Aorta (tissue), 5 donors: ENCODE measurements at regions not wholly inside any gene's neighbourhood (a gene's known extent, or its start where the extent isn't known, plus 50 kb on each side); places are given as distances from the start of the nearest gene placed in this dataset.

ENCODE experiments used
- ATAC-seq: fragments of 200-7000 bp; cut with Tn5 transposase; one replicate; pipeline ENCODE4 v1.9.1; 2022; ENCODE audit warnings: moderate library complexity; ENCODE audit not compliant: low FRiP score
- DNase-seq, 2 donors: peaks; one replicate each; pipeline ENCODE4 v3.0.0-alpha.2; 2020
- H3K27ac ChIP-seq, 2 donors: one replicate each; pipeline ENCODE4 v1.5.1; 2013; ENCODE audit warnings: low read length in 2 of 2, mild to moderate bottlenecking in 2 of 2, moderate library complexity in 2 of 2, control low read depth in 1 of 2, inconsistent platforms in 1 of 2, low read depth in 1 of 2
- H3K27me3 ChIP-seq, 2 donors: one replicate each; pipeline ENCODE4 v1.6.1; 2013; ENCODE audit warnings: control low read depth in 1 of 2, low read length in 1 of 2, mild to moderate bottlenecking in 1 of 2, moderate library complexity in 1 of 2; ENCODE audit not compliant: insufficient read depth in 2 of 2, control insufficient read depth in 1 of 2
- H3K36me3 ChIP-seq, 2 donors: one replicate each; pipeline ENCODE4 v1.6.1; 2013; ENCODE audit warnings: control low read depth in 1 of 2, low read length in 1 of 2, mild to moderate bottlenecking in 1 of 2; ENCODE audit not compliant: insufficient read depth in 2 of 2, control insufficient read depth in 1 of 2
- H3K4me1 ChIP-seq, 2 donors: one replicate each; pipeline ENCODE4 v1.6.1; 2013; ENCODE audit warnings: low read length in 2 of 2, control low read depth in 1 of 2, mild to moderate bottlenecking in 1 of 2, moderate library complexity in 1 of 2; ENCODE audit not compliant: insufficient read depth in 2 of 2, control insufficient read depth in 1 of 2
- H3K4me3 ChIP-seq, 2 donors: one replicate each; pipeline ENCODE4 v1.5.1; 2013; ENCODE audit warnings: low read length in 2 of 2, control low read depth in 1 of 2, mild to moderate bottlenecking in 1 of 2
- H3K9me3 ChIP-seq: one replicate; pipeline ENCODE4 v1.6.1; 2013; ENCODE audit warnings: mild to moderate bottlenecking, low read length; ENCODE audit not compliant: control insufficient read depth
- WGBS, 2 donors: extraction: QIAGEN DNeasy Blood & Tissue Kit; methylation state at CpG; one replicate each; pipeline ENCODE4 v1.1.7; 2013; 5-methylcytosine and 5-hydroxymethylcytosine counted together
- intact Hi-C, 2 donors: fragments of 100-400 bp; cut with DNase I; formaldehyde crosslinking; loops; one replicate each; pipeline versions ENCODE4 v1.14.2 to v1.15.0; 2022
- donor health status: healthy with polysubstance abuse.
- donor health status: Bipolar disorder and iron deficiency.
- donor health status: DM: no; HTN: no; CAD: no.
- donor health status: DM: no; HTN: no; CAD: no.
- donor health status: DM: yes; HTN: yes; CAD: no.

DNA sequence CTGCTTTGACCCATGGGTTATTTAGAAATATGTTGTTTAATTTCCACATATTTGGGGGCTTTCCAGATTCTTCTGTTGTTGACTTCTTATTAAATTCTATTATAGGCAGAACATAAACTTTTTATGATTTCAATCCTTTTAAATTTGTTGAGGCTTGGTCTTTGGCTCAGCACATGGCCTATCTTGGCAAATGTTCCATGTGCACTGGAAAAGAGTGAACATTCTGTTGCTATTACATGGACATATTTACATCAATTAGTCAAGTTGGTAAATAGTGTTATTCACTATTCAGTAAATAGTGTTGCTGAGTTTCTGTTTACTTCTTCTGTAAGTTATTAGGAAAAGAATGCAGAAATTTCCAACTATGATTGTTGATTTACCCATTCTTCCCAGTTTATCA lies 75.4 kb downstream of the ETS2 start:
- DNase-seq (no peak), ATAC-seq (no peak)
- H3K27me3 ChIP-seq = no peaks in the 10 kb centered on the region
- no peak overlapping the region for H3K27ac ChIP-seq
- no peaks in the 10 kb centered on the region for H3K9me3 ChIP-seq
- no peaks in the 10 kb centered on the region for H3K4me1 ChIP-seq
- no peak overlapping the region for H3K4me3 ChIP-seq
- H3K36me3 ChIP-seq = no peaks in the 10 kb centered on the region
- intact Hi-C loops = loop anchor here in 1 of 2 donors (10.0 kb wide), 1 partner anchor 1496 kb away; no protein-coding TSS in a partner anchor

DNA sequence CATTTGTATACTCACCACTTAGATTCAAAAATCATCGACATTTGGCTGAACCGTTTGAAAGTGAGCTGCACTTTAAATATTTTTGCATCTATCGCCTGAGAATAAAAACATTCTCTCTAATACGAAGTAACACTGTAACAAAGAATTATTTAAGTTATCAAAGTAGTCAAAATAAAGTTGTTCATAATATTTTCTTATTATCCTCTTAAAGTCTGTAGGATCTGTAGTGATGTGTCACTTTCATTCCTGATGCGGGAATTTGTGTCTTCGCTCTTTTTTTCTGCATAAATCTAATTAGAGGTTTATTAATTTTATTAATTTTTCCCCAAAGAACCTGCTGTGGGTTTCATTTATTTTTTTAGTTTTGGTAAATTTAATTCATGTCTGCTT lies 74.8 kb downstream of the ETS2 start:
- Histone ChIP-seq H3K4me1 (no peaks in the 10 kb centered on the region), H3K9me3 (no peaks in the 10 kb centered on the region), H3K27me3 (no peaks in the 10 kb centered on the region), H3K36me3 (no peaks in the 10 kb centered on the region), H3K27ac (no peak overlapping the region), H3K4me3 (no peak overlapping the region)
- intact Hi-C loops = loop anchor here in 1 of 2 donors (10.0 kb wide), 1 partner anchor 1496 kb away; no protein-coding TSS in a partner anchor
- 96 to 97% methylated on average over 6 of the region's 6 CpGs for WGBS, 2 donors
- ATAC-seq (no peak), DNase-seq (no peak)

DNA sequence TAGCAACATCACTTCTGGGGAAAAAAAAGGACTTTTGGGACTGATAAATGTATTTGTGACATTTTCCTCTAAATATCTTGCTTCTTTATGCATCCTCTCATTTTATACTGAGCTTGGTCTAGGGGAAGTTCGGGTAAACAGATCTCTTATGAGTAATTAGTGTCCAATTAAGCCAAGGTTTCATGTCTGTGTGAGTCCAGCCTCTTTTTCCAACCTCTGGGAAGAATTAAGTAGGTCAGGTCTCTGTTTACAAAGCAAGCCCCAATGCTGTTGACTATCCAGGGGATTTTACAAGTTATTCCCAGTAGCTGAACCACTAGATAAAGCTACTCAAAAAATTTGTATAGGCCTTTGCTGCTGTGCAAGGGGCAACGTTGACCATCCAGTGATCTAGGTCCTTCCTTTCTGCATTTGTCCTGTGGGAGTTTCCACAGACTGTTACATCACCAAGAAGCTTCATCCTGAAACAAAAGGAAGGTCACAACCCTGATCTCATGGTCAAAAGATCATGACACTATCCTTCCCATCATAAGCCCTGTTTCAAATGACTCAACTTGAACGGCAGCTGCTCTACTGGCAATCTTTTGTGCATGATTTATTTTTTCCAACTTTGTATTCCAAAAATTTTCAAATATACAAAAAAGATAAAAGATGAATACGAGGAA lies 74.3 kb downstream of the ETS2 start:
- Histone ChIP-seq H3K36me3 (no peaks in the 10 kb centered on the region), H3K9me3 (no peaks in the 10 kb centered on the region), H3K27ac (no peak overlapping the region), H3K27me3 (no peaks in the 10 kb centered on the region), H3K4me3 (no peak overlapping the region), H3K4me1 (no peaks in the 10 kb centered on the region)
- intact Hi-C loops = loop anchor here in 1 of 2 donors (10.0 kb wide), 1 partner anchor 1495 kb away; no protein-coding TSS in a partner anchor
- DNase-seq (no peak), ATAC-seq (no peak)
- 84 to 85% methylated on average over 4 of the region's 4 CpGs for WGBS, 2 donors

DNA sequence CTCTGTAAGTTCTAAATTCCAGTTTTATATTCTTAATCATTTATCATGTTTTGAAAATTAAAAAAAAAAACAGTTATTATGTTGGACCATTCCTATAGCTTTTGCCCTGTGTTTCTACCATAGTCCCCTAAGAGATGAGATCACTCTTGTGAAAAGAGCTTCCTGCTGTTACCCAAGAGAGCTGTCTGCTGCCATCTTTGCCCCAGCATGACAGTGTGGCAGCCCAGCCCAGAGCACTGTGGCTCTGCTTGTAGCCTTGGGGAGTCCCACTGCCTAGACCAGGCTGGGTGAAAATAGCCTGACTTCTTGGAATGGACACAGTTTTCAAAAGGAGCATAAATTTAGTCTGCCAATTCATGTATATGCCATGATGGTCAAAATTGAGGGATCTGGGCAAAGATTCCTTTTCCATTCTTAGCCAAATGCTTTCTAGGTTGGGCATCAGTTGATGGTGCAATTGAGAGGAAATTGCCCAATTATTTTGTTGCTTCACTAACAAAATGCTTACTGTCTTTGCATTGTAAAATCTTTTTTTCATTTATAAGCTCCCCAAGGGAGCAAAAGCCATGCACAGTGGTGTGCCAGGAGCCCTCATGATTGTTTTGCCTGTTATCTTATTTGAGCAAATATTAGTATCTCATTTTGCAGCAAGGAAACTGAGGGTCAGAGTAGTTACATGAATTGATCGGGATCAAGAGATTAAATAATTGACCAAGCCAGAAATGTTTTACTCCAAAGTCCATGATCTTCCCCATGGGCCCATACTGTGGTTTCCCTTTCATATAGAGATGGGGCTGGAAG lies 72.8 kb downstream of the ETS2 start:
- Histone ChIP-seq H3K27me3 (no peaks in the 10 kb centered on the region), H3K4me3 (no peak overlapping the region), H3K27ac (no peak overlapping the region), H3K9me3 (no peaks in the 10 kb centered on the region), H3K4me1 (no peaks in the 10 kb centered on the region), H3K36me3 (no peaks in the 10 kb centered on the region)
- WGBS, 2 donors = 93 to 100% methylated on average over 1 of the region's 1 CpG
- DNase-seq (no peak), ATAC-seq (no peak)
- intact Hi-C loops = no loop called here

DNA sequence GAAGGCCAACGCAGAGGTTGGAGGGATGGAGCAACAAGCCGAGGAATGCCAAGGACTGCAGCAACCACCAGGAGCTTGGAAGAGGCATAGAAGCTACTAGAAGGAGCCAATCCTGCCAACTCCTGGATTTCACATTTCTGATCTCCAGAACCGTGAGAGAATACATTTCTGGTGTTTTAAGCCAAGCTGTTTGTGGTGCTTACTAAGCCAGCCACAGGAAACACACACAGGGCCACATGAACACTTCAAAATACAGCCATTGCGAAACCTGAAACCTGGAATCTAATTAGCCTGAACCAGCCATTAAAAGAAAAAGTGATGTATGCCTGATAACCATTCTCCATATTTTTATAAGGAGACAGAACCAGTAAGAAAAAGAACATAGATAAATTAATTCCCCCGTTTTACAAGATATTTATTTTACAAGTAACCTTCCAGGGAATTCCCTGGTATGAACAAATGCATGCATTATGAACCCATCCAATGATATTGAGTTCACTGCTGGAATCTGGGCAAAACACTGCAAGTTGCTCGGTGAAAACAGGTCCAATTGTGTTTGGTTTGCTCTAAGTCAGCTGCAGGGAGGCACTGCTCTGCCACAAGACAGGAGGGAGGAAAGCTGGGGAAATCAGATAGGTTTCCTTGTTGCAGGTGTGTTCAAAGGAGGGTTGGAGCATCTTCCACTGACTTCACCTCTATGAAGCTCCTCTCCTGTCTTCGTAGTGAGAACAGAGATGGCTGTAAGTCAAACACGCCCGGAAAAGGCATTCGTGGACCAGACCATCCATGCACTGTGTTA lies 70.2 kb downstream of the ETS2 start:
- no peak overlapping the region for H3K27ac ChIP-seq
- no peak overlapping the region for H3K4me3 ChIP-seq
- intact Hi-C loops = no loop called here
- H3K27me3 ChIP-seq = no peaks in the 10 kb centered on the region
- H3K4me1 ChIP-seq = no peaks in the 10 kb centered on the region
- no peak for DNase-seq
- no peaks in the 10 kb centered on the region for H3K36me3 ChIP-seq
- no peaks in the 10 kb centered on the region for H3K9me3 ChIP-seq
- 87 to 91% methylated on average over 10 of the region's 10 CpGs for WGBS, 2 donors
- ATAC-seq = no peak
